Right atrium auricular region (tissue), 2 donors: ENCODE measurements at regions not wholly inside any gene's neighbourhood (a gene's known extent, or its start where the extent isn't known, plus 50 kb on each side); places are given as distances from the start of the nearest gene placed in this dataset.
"Not testable (repeated sequence)": the region's sequence is repeated elsewhere in the genome, so short reads cannot be mapped to it uniquely, and the experiment has no call there.

Experiments
- DNase-seq: peaks from one replicate; pipeline ENCODE4 v3.0.0-alpha.2; 2019; ENCODE audit warnings: low spot score
- H3K27ac ChIP-seq, 2 donors: fragments of 200-600 bp; sonication (generic); 1 replicate in 1 of 2; 2 replicates in 1 of 2; pipeline ENCODE4 v1.5.1; 2016 to 2019
- H3K27me3 ChIP-seq, 2 donors: fragments of 200-600 bp; sonication (generic); one replicate each; pipeline versions ENCODE4 v1.5.1 to v1.6.0; 2017 to 2019
- H3K36me3 ChIP-seq: fragments of 200-600 bp; sonication (generic); one replicate; pipeline ENCODE4 v1.5.1; 2016
- H3K4me1 ChIP-seq, 2 donors: fragments of 200-600 bp; sonication (generic); one replicate each; pipeline versions ENCODE4 v1.5.1 to v1.6.0; 2017 to 2019
- H3K4me3 ChIP-seq, 2 donors: fragments of 200-600 bp; sonication (generic); 1 replicate in 1 of 2; 2 replicates in 1 of 2; pipeline ENCODE4 v1.5.1; 2017 to 2019; ENCODE audit warnings: mild to moderate bottlenecking in 1 of 2, moderate library complexity in 1 of 2
- H3K9me3 ChIP-seq, 2 donors: fragments of 200-600 bp; sonication (generic); one replicate each; pipeline ENCODE4 v1.5.1; 2019
- CTCF ChIP-seq, 2 donors: fragments of 200-600 bp; sonication (generic); IDR thresholded peaks; one replicate each; pipeline ENCODE4 v1.5.1; 2019; ENCODE audit warnings: antibody characterized with exemption in 2 of 2

- DNase-seq = no peak
- Histone ChIP-seq H3K27me3 (no peaks in the 10 kb centered on the region), H3K9me3 (peaks cover 0 to 2% of the 10 kb centered on the region in 2 donors), H3K36me3 (no peaks in the 10 kb centered on the region), H3K4me3 (no peak overlapping the region), H3K4me1 (no peaks in the 10 kb centered on the region), H3K27ac (no peak overlapping the region)
- no peak for TF ChIP-seq CTCF (IDR thresholded peaks at IDR 0.05)
These were observed 204.8 kb upstream of the VCX start for GRCh38 chrX:7638078-7638710.

DNA sequence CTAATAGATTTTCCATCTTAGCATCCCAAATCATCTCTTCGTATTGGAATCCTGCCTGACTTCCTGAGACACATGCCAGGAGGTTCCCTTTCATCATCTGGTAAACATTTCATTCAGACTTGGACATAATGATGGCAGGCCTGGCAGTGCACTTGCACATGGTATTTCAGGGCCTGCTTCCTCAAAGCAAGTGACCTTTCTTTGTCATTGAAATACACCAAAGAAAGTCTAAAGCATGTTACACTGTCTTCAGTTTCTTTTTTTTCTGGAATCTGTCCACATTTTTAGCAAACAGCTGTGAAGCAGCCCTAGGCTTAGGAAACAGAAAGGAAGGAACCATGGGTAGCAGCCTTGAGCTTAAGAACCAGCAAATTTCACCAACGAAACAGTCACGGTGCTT lies 205.9 kb upstream of the VCX start:
- no peaks in the 10 kb centered on the region for H3K36me3 ChIP-seq
- H3K4me1 ChIP-seq = no peaks in the 10 kb centered on the region
- no peak for TF ChIP-seq CTCF (IDR thresholded peaks at IDR 0.05)
- H3K27ac ChIP-seq = no peak overlapping the region
- H3K4me3 ChIP-seq = no peak overlapping the region
- no peaks in the 10 kb centered on the region for H3K27me3 ChIP-seq
- peaks cover 0 to 11% of the 10 kb centered on the region in 2 donors for H3K9me3 ChIP-seq
- no peak for DNase-seq

DNA sequence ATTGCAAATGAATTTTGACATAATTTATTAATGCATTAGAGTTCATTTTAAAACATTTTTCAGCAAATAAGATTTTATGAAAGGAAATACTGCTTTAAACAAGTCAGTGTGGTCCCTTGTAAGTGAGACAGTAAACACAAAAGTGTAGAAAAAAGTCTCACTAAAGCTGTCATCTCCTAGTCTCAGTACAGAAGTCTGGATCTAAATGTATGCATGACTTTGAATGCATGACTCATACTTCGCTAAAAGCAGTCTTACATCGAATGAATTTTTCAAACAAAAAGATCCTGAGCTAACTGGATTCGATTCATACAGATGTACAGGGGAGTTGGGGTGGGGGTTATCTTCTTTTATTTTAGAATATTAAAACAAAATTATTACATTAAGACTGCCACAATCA lies 207.4 kb upstream of the VCX start:
- no peak for TF ChIP-seq CTCF (IDR thresholded peaks at IDR 0.05)
- Histone ChIP-seq H3K9me3 (peaks cover 0 to 13% of the 10 kb centered on the region in 2 donors), H3K4me1 (no peaks in the 10 kb centered on the region), H3K27ac (no peak overlapping the region), H3K27me3 (no peaks in the 10 kb centered on the region), H3K4me3 (no peak overlapping the region), H3K36me3 (no peaks in the 10 kb centered on the region)
- DNase-seq = no peak

DNA sequence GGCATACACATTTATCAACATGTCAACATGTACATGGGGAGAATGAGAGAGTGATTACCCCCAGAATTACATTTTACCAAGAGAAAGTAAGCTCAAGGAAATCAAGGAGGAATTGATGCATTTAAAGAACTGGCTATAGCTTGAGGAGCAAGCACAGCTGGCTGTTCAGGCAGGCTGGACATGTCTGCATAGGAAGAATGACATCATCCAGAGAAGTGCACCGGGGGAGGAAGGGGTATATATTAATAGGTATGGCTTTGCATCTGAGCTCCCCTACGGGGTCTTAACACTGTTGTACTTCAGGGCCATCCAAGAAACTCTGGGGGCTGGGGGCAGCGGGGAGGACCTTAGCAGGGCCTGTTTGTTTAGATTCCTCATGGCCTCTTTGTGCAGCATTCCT lies 222.4 kb upstream of the VCX start:
- Histone ChIP-seq H3K27ac (no peak overlapping the region), H3K36me3 (no peaks in the 10 kb centered on the region), H3K27me3 (no peaks in the 10 kb centered on the region), H3K4me1 (no peaks in the 10 kb centered on the region), H3K4me3 (no peak overlapping the region), H3K9me3 (no peaks in the 10 kb centered on the region)
- no peak for TF ChIP-seq CTCF (IDR thresholded peaks at IDR 0.05)
- DNase-seq = no peak

DNA sequence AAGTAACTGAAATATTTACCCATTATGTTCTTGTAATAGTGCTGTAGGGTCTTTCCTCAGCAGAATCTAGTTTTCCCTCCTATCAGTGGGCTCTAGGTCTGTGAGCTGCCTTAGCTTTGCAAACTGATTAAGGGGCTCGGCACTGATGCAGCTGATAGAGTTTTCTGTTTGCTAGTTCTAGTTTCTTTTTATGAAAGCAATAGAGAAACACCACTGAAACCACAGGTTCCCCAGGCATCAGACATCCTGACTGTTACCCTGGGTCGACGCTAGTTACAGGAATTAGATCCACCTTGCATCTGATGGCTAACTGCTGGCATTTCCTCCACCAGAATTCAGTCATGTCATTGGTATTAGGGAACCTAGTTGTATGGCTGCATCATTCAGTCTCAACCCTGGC lies 225.0 kb upstream of the VCX start:
- Histone ChIP-seq H3K4me1 (no peaks in the 10 kb centered on the region), H3K9me3 (no peaks in the 10 kb centered on the region), H3K27ac (no peak overlapping the region), H3K27me3 (no peaks in the 10 kb centered on the region), H3K36me3 (no peaks in the 10 kb centered on the region), H3K4me3 (no peak overlapping the region)
- TF ChIP-seq CTCF (IDR thresholded peaks at IDR 0.05) = no peak
- no peak for DNase-seq

- TF ChIP-seq CTCF (IDR thresholded peaks at IDR 0.05) = no peak
These were observed 228.4 kb upstream of the VCX start for GRCh38 chrX:7614616-7615015.

GRCh38 chrX:7608625-7609024 lies 234.3 kb upstream of the VCX start:
- not testable (repeated sequence) for H3K27ac ChIP-seq, H3K4me3 ChIP-seq, H3K4me1 ChIP-seq, H3K36me3 ChIP-seq, H3K9me3 ChIP-seq, H3K27me3 ChIP-seq, DNase-seq

More at GRCh38 chrX:7614616-7615015, 228.4 kb upstream of the VCX start:
- Histone ChIP-seq H3K27me3 (no peaks in the 10 kb centered on the region), H3K36me3 (no peaks in the 10 kb centered on the region), H3K4me1 (no peaks in the 10 kb centered on the region), H3K9me3 (no peaks in the 10 kb centered on the region), H3K27ac (no peak overlapping the region), H3K4me3 (no peak overlapping the region)
- DNase-seq = no peak
